Calu3 (cell line): ENCODE measurements at regions not wholly inside any gene's neighbourhood (a gene's known extent, or its start where the extent isn't known, plus 50 kb on each side); places are given as distances from the start of the nearest gene placed in this dataset.

Experiments
- BruUV-seq: library from RNA; stranded (reverse); fragments of 400-500 nt; replicated peaks from 2 replicates; lab custom pipeline; 2021; lab: Mats Ljungman, UMichigan
- CTCF ChIA-PET: fragments of 300-600 bp; sonication (Branson Sonifier 250); formaldehyde crosslinking; loops from one replicate; lab custom pipeline; 2022; ENCODE audit warnings: antibody characterized with exemption; lab: Charles Lee
- DNase-seq: peaks from one replicate; pipeline ENCODE4 v3.0.0; 2022
- H3K27ac Mint-ChIP-seq: one replicate; pipeline ENCODE4 v1.8.0; 2022; ENCODE audit warnings: mixed read lengths; ENCODE audit not compliant: unreplicated experiment
- H3K27me3 Mint-ChIP-seq: one replicate; pipeline ENCODE4 v1.8.0; 2022; ENCODE audit warnings: mixed read lengths; ENCODE audit not compliant: unreplicated experiment
- H3K36me3 Mint-ChIP-seq: one replicate; pipeline ENCODE4 v1.8.0; 2022; ENCODE audit warnings: mild to moderate bottlenecking, moderate library complexity, mixed read lengths; ENCODE audit not compliant: insufficient read depth, unreplicated experiment
- H3K4me1 Mint-ChIP-seq: one replicate; pipeline ENCODE4 v1.8.0; 2022; ENCODE audit warnings: mild to moderate bottlenecking, low read depth, mixed read lengths; ENCODE audit not compliant: unreplicated experiment
- H3K4me3 Mint-ChIP-seq: one replicate; pipeline ENCODE4 v1.8.0; 2022; ENCODE audit warnings: mild to moderate bottlenecking, low read depth, moderate library complexity, mixed read lengths; ENCODE audit not compliant: unreplicated experiment
- H3K9me3 Mint-ChIP-seq: one replicate; pipeline ENCODE4 v1.8.0; 2022; ENCODE audit warnings: low read depth, mixed read lengths; ENCODE audit not compliant: unreplicated experiment
- CTCF ChIP-seq: fragments of 200-600 bp; IDR thresholded peaks from one replicate; pipeline ENCODE4 v1.8.0; 2022; ENCODE audit warnings: antibody characterized with exemption; ENCODE audit not compliant: unreplicated experiment
- intact Hi-C: fragments of 100-400 bp; cut with micrococcal nuclease; formaldehyde crosslinking; loops from one replicate; pipeline ENCODE4 v1.10.0; 2022; ENCODE audit not compliant: unreplicated experiment

- H3K27ac Mint-ChIP-seq, result no peak overlapping the region
- CTCF ChIA-PET, result interaction anchor here (0.9 kb wide), 1 partner anchor 11 kb away, joined by 3 read pairs; no protein-coding TSS in a partner anchor
- intact Hi-C loops, result no loop called here
- no peak overlapping the region for H3K4me3 Mint-ChIP-seq
- BruUV-seq, result no TSS peak
- no peaks in the 10 kb centered on the region for H3K36me3 Mint-ChIP-seq
- no peaks in the 10 kb centered on the region for H3K4me1 Mint-ChIP-seq
- no peak for DNase-seq
- H3K9me3 Mint-ChIP-seq, result peaks cover 3% of the 10 kb centered on the region
- H3K27me3 Mint-ChIP-seq, result no peaks in the 10 kb centered on the region
- no peak for TF ChIP-seq CTCF
Measured at GRCh38 chr2:146467425-146467824, 1377.4 kb upstream of the ACVR2A start.

- no peaks in the 10 kb centered on the region for H3K36me3 Mint-ChIP-seq
- no peak for DNase-seq
- H3K4me1 Mint-ChIP-seq, result no peaks in the 10 kb centered on the region
- intact Hi-C loops, result no loop called here
- TF ChIP-seq CTCF, result no peak
- no peaks in the 10 kb centered on the region for H3K27me3 Mint-ChIP-seq
- H3K9me3 Mint-ChIP-seq, result peaks cover 9% of the 10 kb centered on the region
- H3K27ac Mint-ChIP-seq, result no peak overlapping the region
- no peak overlapping the region for H3K4me3 Mint-ChIP-seq
- CTCF ChIA-PET, result no interaction called here
- no TSS peak for BruUV-seq
Measured at GRCh38 chr2:146465460-146465859, 1379.4 kb upstream of the ACVR2A start.

GRCh38 chr2:146461068-146461467, 1383.8 kb upstream of the ACVR2A start:
- no peak overlapping the region for H3K27ac Mint-ChIP-seq
- no peak for DNase-seq
- H3K4me1 Mint-ChIP-seq, result no peaks in the 10 kb centered on the region
- CTCF ChIA-PET, result no interaction called here
- BruUV-seq, result no TSS peak
- H3K27me3 Mint-ChIP-seq, result no peaks in the 10 kb centered on the region
- no peak for TF ChIP-seq CTCF
- no peak overlapping the region for H3K4me3 Mint-ChIP-seq
- no peaks in the 10 kb centered on the region for H3K36me3 Mint-ChIP-seq
- H3K9me3 Mint-ChIP-seq, result peaks cover 9% of the 10 kb centered on the region
- intact Hi-C loops, result no loop called here

GRCh38 chr2:146458585-146458984, 1386.2 kb upstream of the ACVR2A start:
- H3K36me3 Mint-ChIP-seq, result no peaks in the 10 kb centered on the region
- no peak overlapping the region for H3K4me3 Mint-ChIP-seq
- intact Hi-C loops, result no loop called here
- no peak overlapping the region for H3K27ac Mint-ChIP-seq
- H3K9me3 Mint-ChIP-seq, result peaks cover 9% of the 10 kb centered on the region
- no peak for TF ChIP-seq CTCF
- H3K27me3 Mint-ChIP-seq, result no peaks in the 10 kb centered on the region
- no peak for DNase-seq
- BruUV-seq, result no TSS peak
- no peaks in the 10 kb centered on the region for H3K4me1 Mint-ChIP-seq
- CTCF ChIA-PET, result no interaction called here
